Esophagus squamous epithelium (tissue), 5 donors: ENCODE measurements at regions not wholly inside any gene's neighbourhood (a gene's known extent, or its start where the extent isn't known, plus 50 kb on each side); places are given as distances from the start of the nearest gene placed in this dataset.

Experiments used
- DNase-seq: peaks from one replicate; lab custom pipeline; 2025; lab: John Stamatoyannopoulos, UW
- H3K27ac ChIP-seq, 4 donors: fragments of 200-600 bp; sonication (generic); one replicate each; pipeline ENCODE4 v1.5.1; 2016 to 2019; ENCODE audit warnings: mild to moderate bottlenecking in 1 of 4
- H3K27me3 ChIP-seq, 4 donors: fragments of 200-600 bp; sonication (generic); 1 replicate in 3 of 4; 2 replicates in 1 of 4; pipeline versions ENCODE4 v1.5.1 to v1.6.0; 2017 to 2021; ENCODE audit warnings: antibody characterized with exemption in 1 of 4
- H3K36me3 ChIP-seq, 3 donors: fragments of 200-600 bp; sonication (generic); one replicate each; pipeline ENCODE4 v1.5.1; 2016 to 2019
- H3K4me1 ChIP-seq, 3 donors: fragments of 200-600 bp; sonication (generic); one replicate each; pipeline ENCODE4 v1.5.1; 2017 to 2019
- H3K4me3 ChIP-seq, 4 donors: fragments of 200-600 bp; sonication (generic); 1 replicate in 3 of 4; 2 replicates in 1 of 4; pipeline ENCODE4 v1.5.1; 2016 to 2019; ENCODE audit warnings: mild to moderate bottlenecking in 2 of 4, moderate library complexity in 1 of 4
- H3K9me3 ChIP-seq, 3 donors: fragments of 200-600 bp; sonication (generic); one replicate each; pipeline ENCODE4 v1.5.1; 2016 to 2019
- POLR2A ChIP-seq, 4 donors: fragments of 450-650 bp; IDR thresholded peaks; one replicate each; pipeline ENCODE4 v1.6.1; 2017; ENCODE audit warnings: antibody characterized with exemption in 4 of 4, mild to moderate bottlenecking in 4 of 4, moderate library complexity in 3 of 4
- WGBS, 2 donors: methylation state at CpG; one replicate each; pipeline ENCODE4 v1.1.5; 2018; 5-methylcytosine and 5-hydroxymethylcytosine counted together
- intact Hi-C: fragments of 100-400 bp; cut with DNase I; formaldehyde crosslinking; loops from one replicate; pipeline ENCODE4 v1.15.0; 2022
- TF ChIP-seq, protein P1 (sequence below), 6 experiments: fragments of 450-650 bp in 4 of 6; fragments of 200-600 bp in 2 of 6; sonication (generic) in 2 of 6; IDR thresholded peaks; one replicate each; pipeline ENCODE4 v1.5.1; 2016 to 2019; ENCODE audit warnings: antibody characterized with exemption in 6 of 6, mild to moderate bottlenecking in 4 of 6, moderate library complexity in 4 of 6
- donor health status: DM: yes; HTN: yes; CAD: no.

DNA sequence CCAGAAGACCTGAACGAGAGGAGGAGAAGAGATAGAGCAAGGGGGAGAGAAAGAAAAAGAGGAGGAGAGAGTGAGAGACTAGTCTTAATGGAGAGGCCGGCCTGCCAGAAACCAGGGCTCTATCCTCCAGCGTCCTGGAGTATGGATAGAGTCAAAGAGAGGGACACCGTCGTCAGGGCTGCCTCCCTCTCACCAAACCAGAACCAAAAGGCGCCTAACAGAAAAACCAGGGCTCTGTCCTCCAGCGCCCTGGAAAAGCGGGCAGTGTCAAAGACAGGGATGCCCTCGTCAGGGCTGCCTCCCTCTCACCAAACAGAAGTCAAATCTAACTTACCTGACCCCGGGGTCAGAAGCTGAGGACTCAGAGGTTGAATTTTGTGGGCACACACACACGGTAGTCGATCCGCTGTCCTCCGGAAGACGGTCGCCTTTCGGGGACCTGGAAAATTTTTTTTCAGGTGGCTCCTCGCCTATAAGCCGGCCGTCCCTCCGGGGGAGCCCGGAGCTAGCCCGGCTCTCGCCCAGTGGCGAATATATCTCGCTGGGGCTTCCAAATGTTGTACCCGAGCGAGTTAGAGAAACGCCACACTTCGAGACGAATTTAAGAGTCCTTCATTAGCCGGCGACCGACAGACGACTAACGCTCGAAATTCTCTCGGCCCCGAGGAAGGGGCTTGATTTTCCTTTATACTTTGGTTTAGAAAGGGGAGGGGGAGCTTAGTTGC is 148.2 kb downstream of the TRIM27 start:
- no peak overlapping the region for H3K4me3 ChIP-seq
- DNase-seq = no peak
- H3K4me1 ChIP-seq = no peaks in the 10 kb centered on the region
- H3K27ac ChIP-seq = no peak overlapping the region
- intact Hi-C loops = loop anchor here (2.0 kb wide), 1 partner anchor 19 kb away; no protein-coding TSS in a partner anchor
- peaks cover 0 to 3% (median 0%) of the 10 kb centered on the region in 3 donors for H3K9me3 ChIP-seq
- H3K36me3 ChIP-seq = no peaks in the 10 kb centered on the region
- WGBS, 2 donors = 7 to 11% methylated on average over 13 to 18 of the region's 39 CpGs
- no peak for TF ChIP-seq POLR2A (IDR thresholded peaks at IDR 0.05)
- TF ChIP-seq, protein P1, sequence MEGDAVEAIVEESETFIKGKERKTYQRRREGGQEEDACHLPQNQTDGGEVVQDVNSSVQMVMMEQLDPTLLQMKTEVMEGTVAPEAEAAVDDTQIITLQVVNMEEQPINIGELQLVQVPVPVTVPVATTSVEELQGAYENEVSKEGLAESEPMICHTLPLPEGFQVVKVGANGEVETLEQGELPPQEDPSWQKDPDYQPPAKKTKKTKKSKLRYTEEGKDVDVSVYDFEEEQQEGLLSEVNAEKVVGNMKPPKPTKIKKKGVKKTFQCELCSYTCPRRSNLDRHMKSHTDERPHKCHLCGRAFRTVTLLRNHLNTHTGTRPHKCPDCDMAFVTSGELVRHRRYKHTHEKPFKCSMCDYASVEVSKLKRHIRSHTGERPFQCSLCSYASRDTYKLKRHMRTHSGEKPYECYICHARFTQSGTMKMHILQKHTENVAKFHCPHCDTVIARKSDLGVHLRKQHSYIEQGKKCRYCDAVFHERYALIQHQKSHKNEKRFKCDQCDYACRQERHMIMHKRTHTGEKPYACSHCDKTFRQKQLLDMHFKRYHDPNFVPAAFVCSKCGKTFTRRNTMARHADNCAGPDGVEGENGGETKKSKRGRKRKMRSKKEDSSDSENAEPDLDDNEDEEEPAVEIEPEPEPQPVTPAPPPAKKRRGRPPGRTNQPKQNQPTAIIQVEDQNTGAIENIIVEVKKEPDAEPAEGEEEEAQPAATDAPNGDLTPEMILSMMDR (IDR thresholded peaks at IDR 0.05) = no peak
- peaks cover 0 to 100% (median 58%) of the 10 kb centered on the region in 4 donors for H3K27me3 ChIP-seq

DNA sequence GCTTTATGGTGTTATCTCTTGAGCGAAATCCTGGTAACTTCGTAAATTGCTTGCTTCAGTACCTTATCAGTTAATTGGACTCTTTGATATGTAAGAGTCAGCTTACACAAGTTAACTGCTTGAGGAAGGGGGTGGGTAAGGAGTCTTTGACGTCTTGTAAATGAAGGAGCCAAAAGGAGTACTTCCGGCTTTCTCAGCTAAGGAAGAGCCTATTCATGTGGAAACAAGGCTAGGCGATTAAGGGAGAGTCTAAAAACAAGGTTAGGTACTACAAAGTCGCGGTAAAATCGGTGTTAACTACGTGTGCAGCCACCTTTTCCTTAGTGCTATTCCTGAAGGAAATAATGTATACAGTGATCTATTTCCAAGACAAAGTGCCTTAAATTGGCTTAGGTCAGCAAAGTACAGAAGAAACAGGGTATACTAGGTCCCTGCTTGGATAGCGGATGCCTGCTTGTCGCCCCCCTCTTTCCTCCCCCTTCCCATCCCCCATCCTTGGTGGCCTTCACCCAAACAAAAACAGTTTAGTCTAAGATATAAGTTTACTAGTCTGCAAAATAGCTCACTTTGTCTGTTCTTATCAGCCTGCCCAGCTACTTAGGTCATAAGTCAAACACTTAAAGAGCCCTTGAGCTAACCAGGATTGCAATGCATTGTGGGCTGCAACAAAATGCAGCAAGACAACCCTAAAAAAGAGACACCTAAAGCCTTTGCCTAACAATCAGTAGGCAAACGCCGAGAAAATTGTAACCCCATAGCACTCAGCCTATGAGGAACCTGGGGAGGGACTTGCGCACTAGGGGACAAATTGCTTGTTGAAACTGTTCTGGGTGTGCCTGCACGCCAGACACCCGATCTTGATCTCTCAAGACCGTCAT is 147.3 kb downstream of the TRIM27 start:
- intact Hi-C loops = no loop called here
- 5 to 10% methylated on average over 16 to 17 of the region's 17 CpGs for WGBS, 2 donors
- TF ChIP-seq POLR2A (IDR thresholded peaks at IDR 0.05) = no peak
- TF ChIP-seq, protein P1 (IDR thresholded peaks at IDR 0.05) = no peak
- DNase-seq = no peak
- Histone ChIP-seq H3K27me3 (peaks cover 8 to 100% (median 59%) of the 10 kb centered on the region in 4 donors), H3K27ac (no peak overlapping the region), H3K4me3 (no peak overlapping the region), H3K4me1 (peaks cover 0 to under 1% (median 0%) of the 10 kb centered on the region in 3 donors), H3K9me3 (peaks cover 0 to 3% (median 0%) of the 10 kb centered on the region in 3 donors), H3K36me3 (no peaks in the 10 kb centered on the region)

DNA sequence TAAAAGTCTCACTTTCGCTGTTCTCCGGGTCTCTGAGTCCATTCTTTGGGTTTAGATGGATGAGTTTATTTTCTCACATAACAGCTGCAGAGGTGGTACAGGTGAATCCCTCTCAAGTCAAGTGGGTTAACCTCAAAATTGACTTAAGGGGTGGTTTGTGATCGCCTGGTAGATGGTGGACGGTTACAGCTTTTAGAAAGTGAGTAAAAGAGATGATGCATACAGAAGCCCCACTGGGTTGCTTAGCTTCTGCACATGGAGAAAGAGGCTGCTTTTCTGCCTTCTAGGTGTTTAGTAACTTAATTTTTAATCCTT is 146.7 kb downstream of the TRIM27 start:
- Histone ChIP-seq H3K36me3 (no peaks in the 10 kb centered on the region), H3K4me3 (no peak overlapping the region), H3K27me3 (peaks cover 10 to 100% (median 62%) of the 10 kb centered on the region in 4 donors), H3K9me3 (peaks cover 0 to 3% (median 0%) of the 10 kb centered on the region in 3 donors), H3K27ac (no peak overlapping the region), H3K4me1 (peaks cover 0 to 7% (median 0%) of the 10 kb centered on the region in 3 donors)
- 0 to 12% methylated on average over 4 of the region's 4 CpGs for WGBS, 2 donors
- intact Hi-C loops = no loop called here
- TF ChIP-seq, protein P1 (IDR thresholded peaks at IDR 0.05) = no peak
- TF ChIP-seq POLR2A (IDR thresholded peaks at IDR 0.05) = no peak
- DNase-seq = no peak

DNA sequence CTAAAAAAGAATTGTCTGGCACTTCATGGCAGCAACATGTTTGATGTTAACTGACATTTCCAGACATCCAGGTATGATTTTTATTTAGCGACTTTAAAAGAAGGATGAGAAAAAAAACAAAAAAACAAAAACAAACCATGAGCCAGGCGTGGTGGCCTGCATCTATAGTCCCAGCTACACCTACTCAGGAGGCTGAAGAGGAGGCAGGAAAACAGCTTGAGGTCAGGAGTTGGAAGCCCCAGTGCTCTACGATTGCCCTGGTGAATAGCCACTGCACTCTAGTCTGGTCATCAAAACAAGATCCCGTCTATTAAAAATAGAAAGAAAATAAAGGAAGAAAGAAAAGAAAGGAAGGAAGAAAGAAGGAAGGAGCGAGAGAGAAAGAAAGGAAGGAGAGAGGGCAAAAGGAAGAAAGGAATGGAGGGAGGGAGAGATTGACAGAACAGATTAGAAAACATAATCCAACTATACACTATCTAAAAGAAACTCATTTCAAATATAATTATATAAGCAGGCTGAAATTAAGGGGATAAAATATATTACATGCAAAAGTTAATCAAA is 141.6 kb downstream of the TRIM27 start:
- H3K27me3 ChIP-seq = peaks cover 10 to 100% (median 47%) of the 10 kb centered on the region in 4 donors
- H3K4me3 ChIP-seq = no peak overlapping the region
- 12 to 16% methylated on average over 5 of the region's 5 CpGs for WGBS, 2 donors

More for the DNA sequence above, 141.6 kb downstream of the TRIM27 start:
- Histone ChIP-seq H3K27ac (no peak overlapping the region), H3K4me1 (peaks cover 0 to 7% (median 0%) of the 10 kb centered on the region in 3 donors), H3K9me3 (peaks cover 0 to 7% (median 0%) of the 10 kb centered on the region in 3 donors), H3K36me3 (no peaks in the 10 kb centered on the region)
- no peak for DNase-seq
- intact Hi-C loops = no loop called here
- TF ChIP-seq, protein P1 (IDR thresholded peaks at IDR 0.05) = no peak
- no peak for TF ChIP-seq POLR2A (IDR thresholded peaks at IDR 0.05)
